Liver (tissue), 8 donors: ENCODE measurements at regions not wholly inside any gene's neighbourhood (a gene's known extent, or its start where the extent isn't known, plus 50 kb on each side); places are given as distances from the start of the nearest gene placed in this dataset.

Experiments
- DNase-seq: peaks from one replicate; pipeline ENCODE4 v3.0.0-alpha.2; 2017; ENCODE audit warnings: low spot score
- H3K27ac ChIP-seq, 2 donors: one replicate each; pipeline ENCODE4 v1.7.0; 2013; ENCODE audit warnings: inconsistent platforms in 2 of 2, low read length in 2 of 2, control low read depth in 1 of 2, low read depth in 1 of 2, mild to moderate bottlenecking in 1 of 2
- H3K27me3 ChIP-seq, 4 donors: one replicate each; pipeline versions ENCODE4 v1.6.1 to v1.7.0; 2013; ENCODE audit warnings: low read length in 3 of 4, inconsistent platforms in 1 of 4, mild to moderate bottlenecking in 1 of 4, moderate library complexity in 1 of 4; ENCODE audit not compliant: control insufficient read depth in 4 of 4, insufficient read depth in 4 of 4
- H3K36me3 ChIP-seq, 4 donors: one replicate each; pipeline versions ENCODE4 v1.6.1 to v1.7.0; 2013; ENCODE audit warnings: low read length in 3 of 4, mild to moderate bottlenecking in 3 of 4, low read depth in 1 of 4, moderate library complexity in 1 of 4; ENCODE audit not compliant: control insufficient read depth in 4 of 4, insufficient read depth in 3 of 4
- H3K4me1 ChIP-seq, 4 donors: one replicate each; pipeline versions ENCODE4 v1.6.1 to v1.7.0; 2013; ENCODE audit warnings: low read length in 3 of 4, mild to moderate bottlenecking in 3 of 4, moderate library complexity in 1 of 4; ENCODE audit not compliant: control insufficient read depth in 4 of 4, insufficient read depth in 4 of 4
- H3K4me3 ChIP-seq, 3 donors: one replicate each; pipeline versions ENCODE4 v1.6.1 to v1.7.0; 2013; ENCODE audit warnings: low read length in 3 of 3, control low read depth in 1 of 3, low read depth in 1 of 3, mild to moderate bottlenecking in 1 of 3
- H3K9ac ChIP-seq, 2 donors: one replicate each; pipeline ENCODE4 v1.7.0; 2013; ENCODE audit warnings: low read length in 2 of 2, mild to moderate bottlenecking in 2 of 2, moderate library complexity in 2 of 2, control low read depth in 1 of 2, low read depth in 1 of 2
- H3K9me3 ChIP-seq, 4 donors: one replicate each; pipeline versions ENCODE4 v1.6.1 to v1.7.0; 2013; ENCODE audit warnings: low read length in 3 of 4; ENCODE audit not compliant: control insufficient read depth in 4 of 4
- EGR1 ChIP-seq, 2 donors: IDR thresholded peaks; 2 replicates each; pipeline ENCODE4 v1.6.1; 2016 to 2018; ENCODE audit warnings: antibody characterized with exemption in 2 of 2, low read depth in 2 of 2
- FOXA2 ChIP-seq: IDR thresholded peaks from 2 replicates; pipeline ENCODE4 v1.6.1; 2016; ENCODE audit warnings: antibody characterized with exemption
- GABPA ChIP-seq, 2 donors: IDR thresholded peaks in 1 of 2; conservative IDR thresholded peaks in 1 of 2; 2 replicates each; pipeline ENCODE4 v1.6.1; 2016; ENCODE audit warnings: antibody characterized with exemption in 2 of 2, mild to moderate bottlenecking in 1 of 2, moderate library complexity in 1 of 2
- HNF4A ChIP-seq, 2 donors: conservative IDR thresholded peaks; 2 replicates each; pipeline ENCODE4 v1.6.1; 2016; ENCODE audit warnings: antibody characterized with exemption in 2 of 2, mild to moderate bottlenecking in 2 of 2
- HNF4G ChIP-seq: IDR thresholded peaks from 2 replicates; pipeline ENCODE4 v1.6.1; 2016; ENCODE audit warnings: antibody characterized with exemption
- JUND ChIP-seq, 2 donors: IDR thresholded peaks; 2 replicates each; pipeline ENCODE4 v1.6.1; 2016; ENCODE audit warnings: antibody characterized with exemption in 2 of 2
- RAD21 ChIP-seq, 2 donors: IDR thresholded peaks; 2 replicates each; pipeline ENCODE4 v1.6.1; 2016; ENCODE audit warnings: antibody characterized with exemption in 2 of 2, mild to moderate bottlenecking in 2 of 2
- SP1 ChIP-seq: IDR thresholded peaks from 2 replicates; pipeline ENCODE4 v1.6.1; 2018; ENCODE audit warnings: antibody characterized with exemption, mild to moderate bottlenecking
- TAF1 ChIP-seq: conservative IDR thresholded peaks from 2 replicates; pipeline ENCODE4 v1.6.1; 2016; ENCODE audit warnings: antibody characterized with exemption, mild to moderate bottlenecking
- YY1 ChIP-seq: IDR thresholded peaks from 2 replicates; pipeline ENCODE4 v1.6.1; 2016; ENCODE audit warnings: antibody characterized with exemption, mild to moderate bottlenecking
- WGBS: extraction: QIAGEN DNeasy Blood & Tissue Kit; methylation state at CpG from one replicate; pipeline ENCODE4 v1.1.7; 2013; 5-methylcytosine and 5-hydroxymethylcytosine counted together
- TF ChIP-seq, protein P1 (sequence below): IDR thresholded peaks from 2 replicates; pipeline ENCODE4 v1.6.1; 2016; ENCODE audit warnings: antibody characterized with exemption, mild to moderate bottlenecking
- TF ChIP-seq, protein P2 (sequence below): fragments of 150-350 bp; IDR thresholded peaks from 2 replicates; pipeline ENCODE4 v1.5.1; 2017; ENCODE audit warnings: improper control_type of control experiment, low read depth, low read length; ENCODE audit not compliant: missing input control
- TF ChIP-seq, protein P3 (sequence below): IDR thresholded peaks from 2 replicates; pipeline ENCODE4 v1.6.1; 2016; ENCODE audit warnings: antibody characterized with exemption
- TF ChIP-seq, protein P4 (sequence below): IDR thresholded peaks from 2 replicates; pipeline ENCODE4 v1.6.1; 2016; ENCODE audit warnings: antibody characterized with exemption
- donor health status: healthy.
- donor health status: healthy.
- donor health status: healthy.
- donor health status: healthy.
- donor health status: healthy.

DNA sequence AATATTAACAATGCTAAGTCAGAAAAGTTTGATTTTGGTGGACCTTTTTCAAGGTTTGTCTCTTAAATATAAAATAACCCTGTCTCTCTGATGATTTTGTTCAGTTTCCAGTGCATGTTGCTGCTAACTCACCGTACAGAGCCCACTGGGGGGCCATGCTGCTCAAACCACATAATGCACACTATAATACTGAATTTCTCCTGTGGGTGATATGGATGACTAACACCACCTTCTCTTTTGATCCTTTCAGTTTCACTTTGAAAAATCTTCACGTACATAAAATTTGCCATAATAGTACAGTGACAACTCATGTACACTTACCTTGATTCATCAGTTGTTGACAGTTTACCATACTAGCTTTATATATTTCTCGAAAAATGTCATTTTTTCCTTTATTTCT is 506.6 kb upstream of the MAN1A1 start (continued):
- TF ChIP-seq, protein P1, sequence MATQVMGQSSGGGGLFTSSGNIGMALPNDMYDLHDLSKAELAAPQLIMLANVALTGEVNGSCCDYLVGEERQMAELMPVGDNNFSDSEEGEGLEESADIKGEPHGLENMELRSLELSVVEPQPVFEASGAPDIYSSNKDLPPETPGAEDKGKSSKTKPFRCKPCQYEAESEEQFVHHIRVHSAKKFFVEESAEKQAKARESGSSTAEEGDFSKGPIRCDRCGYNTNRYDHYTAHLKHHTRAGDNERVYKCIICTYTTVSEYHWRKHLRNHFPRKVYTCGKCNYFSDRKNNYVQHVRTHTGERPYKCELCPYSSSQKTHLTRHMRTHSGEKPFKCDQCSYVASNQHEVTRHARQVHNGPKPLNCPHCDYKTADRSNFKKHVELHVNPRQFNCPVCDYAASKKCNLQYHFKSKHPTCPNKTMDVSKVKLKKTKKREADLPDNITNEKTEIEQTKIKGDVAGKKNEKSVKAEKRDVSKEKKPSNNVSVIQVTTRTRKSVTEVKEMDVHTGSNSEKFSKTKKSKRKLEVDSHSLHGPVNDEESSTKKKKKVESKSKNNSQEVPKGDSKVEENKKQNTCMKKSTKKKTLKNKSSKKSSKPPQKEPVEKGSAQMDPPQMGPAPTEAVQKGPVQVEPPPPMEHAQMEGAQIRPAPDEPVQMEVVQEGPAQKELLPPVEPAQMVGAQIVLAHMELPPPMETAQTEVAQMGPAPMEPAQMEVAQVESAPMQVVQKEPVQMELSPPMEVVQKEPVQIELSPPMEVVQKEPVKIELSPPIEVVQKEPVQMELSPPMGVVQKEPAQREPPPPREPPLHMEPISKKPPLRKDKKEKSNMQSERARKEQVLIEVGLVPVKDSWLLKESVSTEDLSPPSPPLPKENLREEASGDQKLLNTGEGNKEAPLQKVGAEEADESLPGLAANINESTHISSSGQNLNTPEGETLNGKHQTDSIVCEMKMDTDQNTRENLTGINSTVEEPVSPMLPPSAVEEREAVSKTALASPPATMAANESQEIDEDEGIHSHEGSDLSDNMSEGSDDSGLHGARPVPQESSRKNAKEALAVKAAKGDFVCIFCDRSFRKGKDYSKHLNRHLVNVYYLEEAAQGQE = no peak

DNA sequence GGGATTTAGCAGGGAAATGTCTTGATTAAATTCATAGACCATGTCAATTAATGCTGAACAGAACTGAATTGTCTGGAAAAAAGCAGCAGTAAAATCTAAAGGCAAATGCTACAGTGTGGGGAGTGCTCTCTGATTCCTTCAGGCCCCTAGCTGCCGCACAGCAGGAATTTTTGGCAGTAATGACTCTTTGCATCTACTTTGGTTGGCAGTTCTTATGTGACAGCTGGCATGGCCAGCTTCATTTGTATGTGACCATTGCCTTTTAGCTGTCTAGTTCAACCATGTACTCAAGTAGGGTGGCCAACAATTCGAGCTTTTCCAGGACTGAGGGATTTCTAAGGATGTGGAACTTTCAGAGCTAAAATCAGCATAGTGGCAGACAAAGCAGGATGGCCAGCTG is 499.1 kb upstream of the MAN1A1 start:
- H3K9me3 ChIP-seq = no peaks in the 10 kb centered on the region
- 64% methylated on average over 2 of the region's 2 CpGs for WGBS
- TF ChIP-seq RAD21 (IDR thresholded peaks at IDR 0.05) (no peak), HNF4A (conservative IDR thresholded peaks at IDR 0.05) (no peak), HNF4G (no peak), JUND (IDR thresholded peaks at IDR 0.05) (no peak), EGR1 (IDR thresholded peaks at IDR 0.05; ENCODE audit: low read depth in 2 of 2) (no peak), YY1 (no peak), TAF1 (no peak), FOXA2 (no peak), SP1 (no peak), GABPA (IDR thresholded peaks at IDR 0.05 in 1 of 2, conservative IDR thresholded peaks at IDR 0.05 in 1 of 2) (no peak)
- TF ChIP-seq, protein P2, sequence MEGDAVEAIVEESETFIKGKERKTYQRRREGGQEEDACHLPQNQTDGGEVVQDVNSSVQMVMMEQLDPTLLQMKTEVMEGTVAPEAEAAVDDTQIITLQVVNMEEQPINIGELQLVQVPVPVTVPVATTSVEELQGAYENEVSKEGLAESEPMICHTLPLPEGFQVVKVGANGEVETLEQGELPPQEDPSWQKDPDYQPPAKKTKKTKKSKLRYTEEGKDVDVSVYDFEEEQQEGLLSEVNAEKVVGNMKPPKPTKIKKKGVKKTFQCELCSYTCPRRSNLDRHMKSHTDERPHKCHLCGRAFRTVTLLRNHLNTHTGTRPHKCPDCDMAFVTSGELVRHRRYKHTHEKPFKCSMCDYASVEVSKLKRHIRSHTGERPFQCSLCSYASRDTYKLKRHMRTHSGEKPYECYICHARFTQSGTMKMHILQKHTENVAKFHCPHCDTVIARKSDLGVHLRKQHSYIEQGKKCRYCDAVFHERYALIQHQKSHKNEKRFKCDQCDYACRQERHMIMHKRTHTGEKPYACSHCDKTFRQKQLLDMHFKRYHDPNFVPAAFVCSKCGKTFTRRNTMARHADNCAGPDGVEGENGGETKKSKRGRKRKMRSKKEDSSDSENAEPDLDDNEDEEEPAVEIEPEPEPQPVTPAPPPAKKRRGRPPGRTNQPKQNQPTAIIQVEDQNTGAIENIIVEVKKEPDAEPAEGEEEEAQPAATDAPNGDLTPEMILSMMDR = no peak
- TF ChIP-seq, protein P3, sequence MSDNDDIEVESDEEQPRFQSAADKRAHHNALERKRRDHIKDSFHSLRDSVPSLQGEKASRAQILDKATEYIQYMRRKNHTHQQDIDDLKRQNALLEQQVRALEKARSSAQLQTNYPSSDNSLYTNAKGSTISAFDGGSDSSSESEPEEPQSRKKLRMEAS = no peak
- TF ChIP-seq, protein P4, sequence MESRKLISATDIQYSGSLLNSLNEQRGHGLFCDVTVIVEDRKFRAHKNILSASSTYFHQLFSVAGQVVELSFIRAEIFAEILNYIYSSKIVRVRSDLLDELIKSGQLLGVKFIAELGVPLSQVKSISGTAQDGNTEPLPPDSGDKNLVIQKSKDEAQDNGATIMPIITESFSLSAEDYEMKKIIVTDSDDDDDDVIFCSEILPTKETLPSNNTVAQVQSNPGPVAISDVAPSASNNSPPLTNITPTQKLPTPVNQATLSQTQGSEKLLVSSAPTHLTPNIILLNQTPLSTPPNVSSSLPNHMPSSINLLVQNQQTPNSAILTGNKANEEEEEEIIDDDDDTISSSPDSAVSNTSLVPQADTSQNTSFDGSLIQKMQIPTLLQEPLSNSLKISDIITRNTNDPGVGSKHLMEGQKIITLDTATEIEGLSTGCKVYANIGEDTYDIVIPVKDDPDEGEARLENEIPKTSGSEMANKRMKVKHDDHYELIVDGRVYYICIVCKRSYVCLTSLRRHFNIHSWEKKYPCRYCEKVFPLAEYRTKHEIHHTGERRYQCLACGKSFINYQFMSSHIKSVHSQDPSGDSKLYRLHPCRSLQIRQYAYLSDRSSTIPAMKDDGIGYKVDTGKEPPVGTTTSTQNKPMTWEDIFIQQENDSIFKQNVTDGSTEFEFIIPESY = no peak
- TF ChIP-seq, protein P1 = no peak
- no peak overlapping the region for H3K27ac ChIP-seq
- no peaks in the 10 kb centered on the region for H3K36me3 ChIP-seq
- no peak for DNase-seq
- H3K27me3 ChIP-seq = no peaks in the 10 kb centered on the region
- H3K9ac ChIP-seq = no peak overlapping the region
- no peak overlapping the region for H3K4me3 ChIP-seq
- H3K4me1 ChIP-seq = no peaks in the 10 kb centered on the region
